ENCODE measurements at regions not wholly inside any gene's neighbourhood (a gene's known extent, or its start where the extent isn't known, plus 50 kb on each side); places are given as distances from the start of the nearest gene placed in this dataset.

- 79 to 91% methylated on average over 19 to 25 of the region's 27 CpGs for WGBS, 2 donors
- peak; percentile 17 to 55 for DNase-seq
- H3K4me1 ChIP-seq: no peaks in the 10 kb centered on the region
These were observed 349.2 kb downstream of the GLRX3 start for GRCh38 chr10:130485236-130485957.

GRCh38 chr10:130485958-130486895 is 350.0 kb downstream of the GLRX3 start:
- WGBS, 2 donors: 84% methylated on average over 22 to 24 of the region's 29 CpGs
- H3K27ac ChIP-seq: no peak overlapping the region
- no peak for ATAC-seq (ENCODE audit: low FRiP score in 2 of 2)
- H3K27me3 ChIP-seq: no peaks in the 10 kb centered on the region
- DNase-seq: no peak
- no peak for TF ChIP-seq CTCF (IDR thresholded peaks at IDR 0.05)
- no peak overlapping the region for H3K4me3 ChIP-seq
- no peaks in the 10 kb centered on the region for H3K4me1 ChIP-seq
- H3K36me3 ChIP-seq: no peaks in the 10 kb centered on the region
- H3K9me3 ChIP-seq: no peaks in the 10 kb centered on the region

More at GRCh38 chr10:130485236-130485957, 349.2 kb downstream of the GLRX3 start:
- H3K4me3 ChIP-seq: no peak overlapping the region
- TF ChIP-seq CTCF (IDR thresholded peaks at IDR 0.05) (no peak), POLR2AphosphoS5 (IDR thresholded peaks at IDR 0.05) (no peak), POLR2A (IDR thresholded peaks at IDR 0.05) (no peak), EP300 (IDR thresholded peaks at IDR 0.05) (no peak)
- no peak overlapping the region for H3K27ac ChIP-seq
- no peaks in the 10 kb centered on the region for H3K36me3 ChIP-seq
- no peak for ATAC-seq (ENCODE audit: low FRiP score in 2 of 2)
- no peaks in the 10 kb centered on the region for H3K27me3 ChIP-seq
- no peaks in the 10 kb centered on the region for H3K9me3 ChIP-seq

- Histone ChIP-seq H3K9me3 (no peaks in the 10 kb centered on the region), H3K36me3 (no peaks in the 10 kb centered on the region), H3K27ac (no peak overlapping the region), H3K4me3 (no peak overlapping the region), H3K27me3 (no peaks in the 10 kb centered on the region), H3K4me1 (no peaks in the 10 kb centered on the region)
- 55 to 69% methylated on average over 7 of the region's 7 CpGs for WGBS, 2 donors
- ATAC-seq (ENCODE audit: low FRiP score in 2 of 2): no peak
- DNase-seq: no peak
- TF ChIP-seq POLR2A (IDR thresholded peaks at IDR 0.05): no peak
- no peak for TF ChIP-seq CTCF (IDR thresholded peaks at IDR 0.05)
- no peak for TF ChIP-seq POLR2AphosphoS5 (IDR thresholded peaks at IDR 0.05)
- TF ChIP-seq EP300 (IDR thresholded peaks at IDR 0.05): no peak
These were observed 350.7 kb downstream of the GLRX3 start for GRCh38 chr10:130486906-130487305.

GRCh38 chr10:130487566-130487965 is 351.4 kb downstream of the GLRX3 start:
- no peaks in the 10 kb centered on the region for H3K9me3 ChIP-seq
- H3K4me3 ChIP-seq: no peak overlapping the region
- H3K27ac ChIP-seq: no peak overlapping the region
- H3K36me3 ChIP-seq: no peaks in the 10 kb centered on the region
- no peaks in the 10 kb centered on the region for H3K27me3 ChIP-seq
- ATAC-seq (ENCODE audit: low FRiP score in 2 of 2): no peak
- WGBS, 2 donors: 44 to 69% methylated on average over 5 to 6 of the region's 6 CpGs
- no peak for TF ChIP-seq POLR2AphosphoS5 (IDR thresholded peaks at IDR 0.05)
- no peak for TF ChIP-seq EP300 (IDR thresholded peaks at IDR 0.05)
- no peak for TF ChIP-seq POLR2A (IDR thresholded peaks at IDR 0.05)
- no peak for DNase-seq
- no peaks in the 10 kb centered on the region for H3K4me1 ChIP-seq

GRCh38 chr10:130489891-130490290 is 353.7 kb downstream of the GLRX3 start:
- Histone ChIP-seq H3K4me3 (no peak overlapping the region), H3K27ac (no peak overlapping the region), H3K27me3 (no peaks in the 10 kb centered on the region), H3K36me3 (no peaks in the 10 kb centered on the region), H3K9me3 (no peaks in the 10 kb centered on the region), H3K4me1 (no peaks in the 10 kb centered on the region)
- TF ChIP-seq POLR2A (IDR thresholded peaks at IDR 0.05) (no peak), CTCF (IDR thresholded peaks at IDR 0.05) (no peak), EP300 (IDR thresholded peaks at IDR 0.05) (no peak), POLR2AphosphoS5 (IDR thresholded peaks at IDR 0.05) (no peak)
- WGBS, 2 donors: 70 to 78% methylated on average over 5 of the region's 5 CpGs
- ATAC-seq (ENCODE audit: low FRiP score in 2 of 2) (no peak), DNase-seq (no peak)
